Right lobe of liver (tissue), 6 donors: ENCODE measurements at regions not wholly inside any gene's neighbourhood (a gene's known extent, or its start where the extent isn't known, plus 50 kb on each side); places are given as distances from the start of the nearest gene placed in this dataset.

Experiments used
- ATAC-seq, 4 donors: fragments of 200-7000 bp; cut with Tn5 transposase; one replicate each; pipeline ENCODE4 v1.9.1; 2020; ENCODE audit warnings: mild to moderate bottlenecking in 4 of 4, moderate library complexity in 4 of 4
- DNase-seq, 3 donors: peaks; one replicate each; pipeline ENCODE4 v3.0.0-alpha.2; 2020
- H3K27ac ChIP-seq, 3 donors: fragments of 200-600 bp; one replicate each; pipeline ENCODE4 v1.8.0; 2022
- H3K27me3 ChIP-seq, 2 donors: fragments of 200-600 bp; one replicate each; pipeline ENCODE4 v1.8.0; 2022
- H3K36me3 ChIP-seq, 4 donors: fragments of 200-600 bp; sonication (generic) in 1 of 4; one replicate each; pipeline versions ENCODE4 v1.5.1 to v1.8.0; 2017 to 2022; ENCODE audit warnings: control low read depth in 1 of 4
- H3K4me1 ChIP-seq, 4 donors: fragments of 200-600 bp; sonication (generic) in 1 of 4; one replicate each; pipeline versions ENCODE4 v1.5.1 to v1.8.0; 2017 to 2022; ENCODE audit warnings: control low read depth in 1 of 4
- H3K4me3 ChIP-seq, 3 donors: fragments of 200-600 bp; one replicate each; pipeline ENCODE4 v1.8.0; 2022
- H3K9me3 ChIP-seq, 4 donors: fragments of 200-600 bp; sonication (generic) in 1 of 4; one replicate each; pipeline versions ENCODE4 v1.5.1 to v1.8.0; 2017 to 2022; ENCODE audit warnings: control low read depth in 1 of 4
- POLR2A ChIP-seq: fragments of 450-650 bp; IDR thresholded peaks from one replicate; pipeline ENCODE4 v1.6.1; 2017; ENCODE audit warnings: antibody characterized with exemption, mild to moderate bottlenecking
- WGBS: methylation state at CpG from one replicate; pipeline ENCODE4 v1.1.6; 2018; ENCODE audit warnings: low coverage, low lambda C conversion rate; ENCODE audit not compliant: insufficient coverage; ENCODE audit errors: missing lambda C conversion rate; 5-methylcytosine and 5-hydroxymethylcytosine counted together
- intact Hi-C, 2 donors: fragments of 100-400 bp; cut with DNase I; formaldehyde crosslinking; loops; one replicate each; pipeline versions ENCODE4 v1.11.2 to v1.14.1; 2022
- small RNA-seq, 2 experiments: library from RNA; depleted of rRNA; stranded (forward); fragments of <200 nt; gene quantifications; one replicate each; pipeline ENCODE3, GENCODE V24; 2016
- TF ChIP-seq, protein P1 (sequence below), 4 donors: fragments of 200-600 bp in 3 of 4; fragments of 450-650 bp in 1 of 4; IDR thresholded peaks; one replicate each; pipeline versions ENCODE4 v1.5.1 to v1.8.0; 2016 to 2022; ENCODE audit warnings: antibody characterized with exemption in 4 of 4, mild to moderate bottlenecking in 2 of 4
- donor health status: DM: no; HTN: yes; CAD: no.
- donor health status: DM: no; HTN: no; CAD: no.
- donor health status: DM: no; HTN: no; CAD: no.
- donor health status: DM: no; HTN: yes; CAD: no.
- donor health status: DM: no; HTN: yes; CAD: no.

DNA sequence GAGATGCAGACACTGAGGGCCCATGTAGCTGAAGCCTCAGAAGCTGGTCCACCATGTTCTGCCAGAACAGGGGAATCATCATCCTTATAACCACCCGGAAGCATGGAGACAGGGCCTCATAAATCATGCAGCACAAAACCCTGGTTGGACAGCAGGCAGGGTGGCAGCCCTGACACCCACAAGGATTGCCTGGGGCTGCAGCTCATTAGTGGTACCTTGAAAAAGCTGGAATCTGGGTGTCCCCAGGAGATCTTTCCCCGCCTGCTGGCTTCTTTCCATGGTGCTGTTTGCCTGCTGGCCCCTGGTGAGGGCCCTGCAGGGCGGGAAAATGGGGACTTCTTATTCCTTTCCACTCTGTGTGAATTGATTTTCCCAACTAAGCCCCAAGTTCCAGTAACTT lies 50.6 kb upstream of the GGTLC1 start:
- H3K36me3 ChIP-seq: no peaks in the 10 kb centered on the region
- ATAC-seq: no peak
- H3K27ac ChIP-seq: no peak overlapping the region
- DNase-seq: no peak
- no peak overlapping the region for H3K4me3 ChIP-seq
- no peaks in the 10 kb centered on the region for H3K27me3 ChIP-seq
- H3K4me1 ChIP-seq: no peaks in the 10 kb centered on the region
- TF ChIP-seq, protein P1, sequence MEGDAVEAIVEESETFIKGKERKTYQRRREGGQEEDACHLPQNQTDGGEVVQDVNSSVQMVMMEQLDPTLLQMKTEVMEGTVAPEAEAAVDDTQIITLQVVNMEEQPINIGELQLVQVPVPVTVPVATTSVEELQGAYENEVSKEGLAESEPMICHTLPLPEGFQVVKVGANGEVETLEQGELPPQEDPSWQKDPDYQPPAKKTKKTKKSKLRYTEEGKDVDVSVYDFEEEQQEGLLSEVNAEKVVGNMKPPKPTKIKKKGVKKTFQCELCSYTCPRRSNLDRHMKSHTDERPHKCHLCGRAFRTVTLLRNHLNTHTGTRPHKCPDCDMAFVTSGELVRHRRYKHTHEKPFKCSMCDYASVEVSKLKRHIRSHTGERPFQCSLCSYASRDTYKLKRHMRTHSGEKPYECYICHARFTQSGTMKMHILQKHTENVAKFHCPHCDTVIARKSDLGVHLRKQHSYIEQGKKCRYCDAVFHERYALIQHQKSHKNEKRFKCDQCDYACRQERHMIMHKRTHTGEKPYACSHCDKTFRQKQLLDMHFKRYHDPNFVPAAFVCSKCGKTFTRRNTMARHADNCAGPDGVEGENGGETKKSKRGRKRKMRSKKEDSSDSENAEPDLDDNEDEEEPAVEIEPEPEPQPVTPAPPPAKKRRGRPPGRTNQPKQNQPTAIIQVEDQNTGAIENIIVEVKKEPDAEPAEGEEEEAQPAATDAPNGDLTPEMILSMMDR (IDR thresholded peaks at IDR 0.05): no peak
- no peak for TF ChIP-seq POLR2A
- intact Hi-C loops: no loop called here
- H3K9me3 ChIP-seq: no peaks in the 10 kb centered on the region
- no CpG with 5 or more reads among the region's 3 CpGs for WGBS

Small RNAs in the stretch of these regions (small RNA-seq; reads per million reads assigned to genes)
- 0 reads per million in 2 experiments for gene RNU1-23P
